GM12878 (cell line): ENCODE measurements at regions not wholly inside any gene's neighbourhood (a gene's known extent, or its start where the extent isn't known, plus 50 kb on each side); places are given as distances from the start of the nearest gene placed in this dataset.

Source experiments
- ATAC-seq: fragments of 200-7000 bp; cut with Tn5 transposase; 3 replicates; pipeline ENCODE4 v1.9.1; 2020; ENCODE audit warnings: mild to moderate bottlenecking, moderate library complexity
- BruUV-seq: library from RNA; stranded (reverse); fragments of 400-500 nt; replicated peaks from 2 replicates; lab custom pipeline; 2021; lab: Mats Ljungman, UMichigan
- CTCF ChIA-PET: fragments of 300-600 bp; sonication (Branson Sonifier 250); formaldehyde crosslinking; extraction: SDS; loops from one replicate; lab custom pipeline; 2021; ENCODE audit warnings: inconsistent platforms; lab: Yijun Ruan, JAX
- POLR2A ChIA-PET: fragments of 350-600 bp; formaldehyde crosslinking; extraction: SDS; loops from one replicate; lab custom pipeline; 2021; ENCODE audit warnings: inconsistent platforms; lab: Charles Lee
- RAD21 ChIA-PET: fragments of 300-600 bp; sonication (Branson Sonifier 250); formaldehyde crosslinking; loops from one replicate; lab custom pipeline; 2023; ENCODE audit warnings: antibody characterized with exemption; ENCODE audit not compliant: unreplicated experiment; lab: Charles Lee
- SMC1A ChIA-PET: fragments of 300-600 bp; sonication (Branson Sonifier 250); formaldehyde crosslinking; loops from one replicate; lab custom pipeline; 2023; ENCODE audit not compliant: unreplicated experiment, uncharacterized antibody; lab: Charles Lee
- DNase-seq: peaks from one replicate; pipeline ENCODE4 v3.0.0-alpha.2; 2011; ENCODE audit warnings: low read depth, low spot score
- FAIRE-seq: peaks from 3 replicates; lab custom pipeline; 2011; peaks lifted over from hg19 to GRCh38; lab: Jason Lieb, UNC
- H2AFZ ChIP-seq: 2 replicates; pipeline ENCODE4 v1.6.0; 2011; ENCODE audit warnings: low read depth, low read length, control low read depth; ENCODE audit not compliant: control insufficient read depth
- H3K27ac ChIP-seq: 2 replicates; pipeline ENCODE4 v1.5.1; 2011; ENCODE audit warnings: control low read depth; ENCODE audit not compliant: control insufficient read depth, insufficient read depth
- H3K27me3 ChIP-seq, 2 experiments: replicated peaks in 1 of 2; 2 replicates each; pipeline versions ENCODE4 v1.6.0 to v1.6.1; 2011; ENCODE audit warnings: low read length in 1 of 2; ENCODE audit not compliant: control insufficient read depth in 2 of 2, insufficient read depth in 2 of 2
- H3K36me3 ChIP-seq, 2 experiments: 2 replicates each; pipeline ENCODE4 v1.5.1; 2011; ENCODE audit warnings: low read length in 1 of 2; ENCODE audit not compliant: control insufficient read depth in 2 of 2, insufficient read depth in 2 of 2
- H3K4me1 ChIP-seq: 2 replicates; pipeline ENCODE4 v1.6.1; 2011; ENCODE audit warnings: mild to moderate bottlenecking, low read length, moderate library complexity, mixed read lengths; ENCODE audit not compliant: control insufficient read depth, insufficient read depth
- H3K4me2 ChIP-seq: 2 replicates; pipeline ENCODE4 v1.6.0; 2011; ENCODE audit warnings: control low read depth; ENCODE audit not compliant: control insufficient read depth, insufficient read depth
- H3K4me3 ChIP-seq: fragments of 200-600 bp; sonication (generic); 2 replicates; pipeline ENCODE4 v1.5.1; 2016
- H3K79me2 ChIP-seq: 2 replicates; pipeline ENCODE4 v1.6.0; 2011; ENCODE audit warnings: low read length; ENCODE audit not compliant: control insufficient read depth, insufficient read depth
- H3K9ac ChIP-seq: 2 replicates; pipeline ENCODE4 v1.8.0; 2011; ENCODE audit warnings: low read length, control low read depth, mixed read lengths; ENCODE audit not compliant: control insufficient read depth, insufficient read depth
- H3K9me3 ChIP-seq: replicated peaks from 3 replicates; pipeline ENCODE4 v1.5.1; 2011; ENCODE audit warnings: mild to moderate bottlenecking, low read length; ENCODE audit not compliant: control insufficient read depth, insufficient read depth
- H4K20me1 ChIP-seq: 2 replicates; pipeline ENCODE4 v1.6.0; 2011; ENCODE audit not compliant: control insufficient read depth, insufficient read depth
- CBX3 ChIP-seq: fragments of 200-600 bp; sonication (generic); IDR thresholded peaks from 2 replicates; pipeline ENCODE4 v1.6.1; 2016; ENCODE audit warnings: low read depth, borderline replicate concordance
- CHD1 ChIP-seq: IDR thresholded peaks from 2 replicates; pipeline ENCODE4 v1.6.1; 2012; ENCODE audit warnings: low read depth, low read length, improper control_type of control experiment
- HDGF ChIP-seq: fragments of 450-650 bp; IDR thresholded peaks from 2 replicates; pipeline ENCODE4 v1.6.1; 2016; ENCODE audit warnings: antibody characterized with exemption
- JUND ChIP-seq: IDR thresholded peaks from 2 replicates; pipeline ENCODE4 v1.6.1; 2012; ENCODE audit warnings: low read depth, mild to moderate bottlenecking, low read length, improper control_type of control experiment, moderate library complexity
- MEF2B ChIP-seq: fragments of 450-650 bp; IDR thresholded peaks from 2 replicates; pipeline ENCODE4 v1.6.1; 2018; ENCODE audit warnings: mild to moderate bottlenecking, moderate library complexity; ENCODE audit not compliant: partially characterized antibody, poor library complexity, severe bottlenecking
- NRF1 ChIP-seq: conservative IDR thresholded peaks from 2 replicates; pipeline ENCODE4 v1.6.1; 2011; ENCODE audit warnings: mild to moderate bottlenecking, low read depth, low read length, improper control_type of control experiment
- PAX5 ChIP-seq: IDR thresholded peaks from 2 replicates; pipeline ENCODE4 v1.6.1; 2011; ENCODE audit warnings: low read depth, low read length, borderline replicate concordance
- PKNOX1 ChIP-seq: fragments of 450-650 bp; IDR thresholded peaks from 2 replicates; pipeline ENCODE4 v1.6.1; 2016; ENCODE audit warnings: mild to moderate bottlenecking
- POLR2A ChIP-seq: IDR thresholded peaks from 2 replicates; pipeline ENCODE4 v1.6.1; 2011; ENCODE audit warnings: low read depth, mild to moderate bottlenecking, low read length
- RUNX3 ChIP-seq: IDR thresholded peaks from 2 replicates; pipeline ENCODE4 v1.6.1; 2012; ENCODE audit warnings: low read length, inconsistent platforms
- SMAD1 ChIP-seq: fragments of 450-650 bp; IDR thresholded peaks from 2 replicates; pipeline ENCODE4 v1.6.1; 2018; ENCODE audit warnings: mild to moderate bottlenecking, low read depth; ENCODE audit not compliant: partially characterized antibody
- SREBF1 ChIP-seq: IDR thresholded peaks from 2 replicates; pipeline ENCODE4 v1.6.1; 2012; ENCODE audit warnings: mild to moderate bottlenecking, low read length
- ZNF274 ChIP-seq: IDR thresholded peaks from one replicate; pipeline ENCODE4 v1.8.0; 2011; ENCODE audit not compliant: insufficient read length, insufficient read depth
- WGBS: methylation state at CpG from one replicate; pipeline ENCODE4 v1.1.6; 2016; ENCODE audit warnings: low lambda C conversion rate; ENCODE audit not compliant: insufficient replicate concordance, insufficient coverage; ENCODE audit errors: missing lambda C conversion rate; 5-methylcytosine and 5-hydroxymethylcytosine counted together
- in situ Hi-C: fragments of 300-500 bp; cut with MboI; formaldehyde crosslinking; loops from 9 replicates; pipeline ENCODE4 v1.14.3; 2018; ENCODE audit warnings: mixed read lengths
- intact Hi-C: fragments of 100-400 bp; cut with micrococcal nuclease; formaldehyde crosslinking; loops from one replicate; pipeline ENCODE4 v1.14.2; 2022; ENCODE audit not compliant: unreplicated experiment
- TF ChIP-seq, protein P1 (sequence below): fragments of 450-650 bp; IDR thresholded peaks from 2 replicates; pipeline ENCODE4 v1.6.1; 2017; ENCODE audit warnings: antibody characterized with exemption, mild to moderate bottlenecking, moderate library complexity
- TF ChIP-seq, protein P2 (sequence below): IDR thresholded peaks from 2 replicates; pipeline ENCODE4 v1.6.1; 2011; ENCODE audit warnings: low read depth, low read length, improper control_type of control experiment, borderline replicate concordance
- TF ChIP-seq, protein P3 (sequence below): IDR thresholded peaks from 2 replicates; pipeline ENCODE4 v1.6.1; 2012; ENCODE audit warnings: low read length, inconsistent platforms

- no peak overlapping the region for H3K9ac ChIP-seq
- H3K9me3 ChIP-seq: no peaks in the 10 kb centered on the region
- no peak overlapping the region for H2AFZ ChIP-seq
- TF ChIP-seq SMAD1 (no peak), SREBF1 (no peak), CBX3 (no peak), PKNOX1 (no peak), CHD1 (no peak), PAX5 (no peak), ZNF274 (no peak), MEF2B (no peak), POLR2A (no peak), NRF1 (no peak), RUNX3 (no peak), HDGF (no peak), JUND (no peak)
- TF ChIP-seq, protein P1, sequence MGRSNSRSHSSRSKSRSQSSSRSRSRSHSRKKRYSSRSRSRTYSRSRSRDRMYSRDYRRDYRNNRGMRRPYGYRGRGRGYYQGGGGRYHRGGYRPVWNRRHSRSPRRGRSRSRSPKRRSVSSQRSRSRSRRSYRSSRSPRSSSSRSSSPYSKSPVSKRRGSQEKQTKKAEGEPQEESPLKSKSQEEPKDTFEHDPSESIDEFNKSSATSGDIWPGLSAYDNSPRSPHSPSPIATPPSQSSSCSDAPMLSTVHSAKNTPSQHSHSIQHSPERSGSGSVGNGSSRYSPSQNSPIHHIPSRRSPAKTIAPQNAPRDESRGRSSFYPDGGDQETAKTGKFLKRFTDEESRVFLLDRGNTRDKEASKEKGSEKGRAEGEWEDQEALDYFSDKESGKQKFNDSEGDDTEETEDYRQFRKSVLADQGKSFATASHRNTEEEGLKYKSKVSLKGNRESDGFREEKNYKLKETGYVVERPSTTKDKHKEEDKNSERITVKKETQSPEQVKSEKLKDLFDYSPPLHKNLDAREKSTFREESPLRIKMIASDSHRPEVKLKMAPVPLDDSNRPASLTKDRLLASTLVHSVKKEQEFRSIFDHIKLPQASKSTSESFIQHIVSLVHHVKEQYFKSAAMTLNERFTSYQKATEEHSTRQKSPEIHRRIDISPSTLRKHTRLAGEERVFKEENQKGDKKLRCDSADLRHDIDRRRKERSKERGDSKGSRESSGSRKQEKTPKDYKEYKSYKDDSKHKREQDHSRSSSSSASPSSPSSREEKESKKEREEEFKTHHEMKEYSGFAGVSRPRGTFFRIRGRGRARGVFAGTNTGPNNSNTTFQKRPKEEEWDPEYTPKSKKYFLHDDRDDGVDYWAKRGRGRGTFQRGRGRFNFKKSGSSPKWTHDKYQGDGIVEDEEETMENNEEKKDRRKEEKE: no peak
- TF ChIP-seq, protein P2, sequence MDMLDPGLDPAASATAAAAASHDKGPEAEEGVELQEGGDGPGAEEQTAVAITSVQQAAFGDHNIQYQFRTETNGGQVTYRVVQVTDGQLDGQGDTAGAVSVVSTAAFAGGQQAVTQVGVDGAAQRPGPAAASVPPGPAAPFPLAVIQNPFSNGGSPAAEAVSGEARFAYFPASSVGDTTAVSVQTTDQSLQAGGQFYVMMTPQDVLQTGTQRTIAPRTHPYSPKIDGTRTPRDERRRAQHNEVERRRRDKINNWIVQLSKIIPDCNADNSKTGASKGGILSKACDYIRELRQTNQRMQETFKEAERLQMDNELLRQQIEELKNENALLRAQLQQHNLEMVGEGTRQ: no peak
- TF ChIP-seq, protein P3, sequence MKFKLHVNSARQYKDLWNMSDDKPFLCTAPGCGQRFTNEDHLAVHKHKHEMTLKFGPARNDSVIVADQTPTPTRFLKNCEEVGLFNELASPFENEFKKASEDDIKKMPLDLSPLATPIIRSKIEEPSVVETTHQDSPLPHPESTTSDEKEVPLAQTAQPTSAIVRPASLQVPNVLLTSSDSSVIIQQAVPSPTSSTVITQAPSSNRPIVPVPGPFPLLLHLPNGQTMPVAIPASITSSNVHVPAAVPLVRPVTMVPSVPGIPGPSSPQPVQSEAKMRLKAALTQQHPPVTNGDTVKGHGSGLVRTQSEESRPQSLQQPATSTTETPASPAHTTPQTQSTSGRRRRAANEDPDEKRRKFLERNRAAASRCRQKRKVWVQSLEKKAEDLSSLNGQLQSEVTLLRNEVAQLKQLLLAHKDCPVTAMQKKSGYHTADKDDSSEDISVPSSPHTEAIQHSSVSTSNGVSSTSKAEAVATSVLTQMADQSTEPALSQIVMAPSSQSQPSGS: no peak
- no peak overlapping the region for H3K4me2 ChIP-seq
- FAIRE-seq: no peak
- intact Hi-C loops: no loop called here
- H3K4me3 ChIP-seq: no peak overlapping the region
- no peaks in the 10 kb centered on the region; the same call in 1 of the 2 replicates for H4K20me1 ChIP-seq
- no peak for DNase-seq
- no peak overlapping the region for H3K27ac ChIP-seq
- POLR2A ChIA-PET: no interaction called here
- no peaks in the 10 kb centered on the region for H3K4me1 ChIP-seq
- RAD21 ChIA-PET: no interaction called here
- SMC1A ChIA-PET: interaction anchor here (1.0 kb wide), 1 partner anchor 19 kb away, joined by 3 read pairs; no protein-coding TSS in a partner anchor
- ATAC-seq: no peak
- no peaks in the 10 kb centered on the region for H3K79me2 ChIP-seq
- CTCF ChIA-PET: interaction anchor here (1.5 kb wide), 1 partner anchor 40 kb away, joined by 3 read pairs; no protein-coding TSS in a partner anchor
- H3K36me3 ChIP-seq: no peaks in the 10 kb centered on the region
- in situ Hi-C loops: no loop called here
- no peaks in the 10 kb centered on the region for H3K27me3 ChIP-seq
- no TSS peak for BruUV-seq
- WGBS: 75% methylated on average over 3 of the region's 3 CpGs
Measured at GRCh38 chr3:182124187-182124586, 412.5 kb downstream of the SOX2 start.
